HG03159 (cell line): ENCODE measurements at regions not wholly inside any gene's neighbourhood (a gene's known extent, or its start where the extent isn't known, plus 50 kb on each side); places are given as distances from the start of the nearest gene placed in this dataset.

Experiments
- ATAC-seq: cut with Tn5 transposase; IDR thresholded peaks from one replicate; pipeline ENCODE4 v1.9.1; 2021; ENCODE audit warnings: mild to moderate bottlenecking, moderate library complexity; ENCODE audit not compliant: unreplicated experiment

- ATAC-seq = no peak
Measured at GRCh38 chr9:90249094-90249493, 393.5 kb downstream of the DIRAS2 start.

GRCh38 chr9:90251316-90251715 lies 391.3 kb downstream of the DIRAS2 start:
- no peak for ATAC-seq

- ATAC-seq = no peak
Measured at GRCh38 chr9:90256345-90256744, 386.3 kb downstream of the DIRAS2 start.

GRCh38 chr9:90259311-90260246 lies 383.0 kb downstream of the DIRAS2 start:
- ATAC-seq = no peak

- no peak for ATAC-seq
Measured at GRCh38 chr9:90261698-90262097, 380.9 kb downstream of the DIRAS2 start.

- no peak for ATAC-seq
Measured at GRCh38 chr9:90268613-90269012, 374.0 kb downstream of the DIRAS2 start.

GRCh38 chr9:90271707-90272106 lies 370.9 kb downstream of the DIRAS2 start:
- no peak for ATAC-seq

- no peak for ATAC-seq
Measured at GRCh38 chr9:90274725-90275124, 367.9 kb downstream of the DIRAS2 start.

- no peak for ATAC-seq
Measured at GRCh38 chr9:90285946-90286345, 356.7 kb downstream of the DIRAS2 start.

GRCh38 chr9:90287567-90288274 lies 354.9 kb downstream of the DIRAS2 start:
- ATAC-seq = peak; percentile 96

- no peak for ATAC-seq
Measured at GRCh38 chr9:90288275-90288639, 354.4 kb downstream of the DIRAS2 start.

GRCh38 chr9:90290716-90291485 lies 351.7 kb downstream of the DIRAS2 start:
- no peak for ATAC-seq

GRCh38 chr9:90296539-90296938 lies 346.1 kb downstream of the DIRAS2 start:
- ATAC-seq = no peak

GRCh38 chr9:90299968-90300367 lies 342.7 kb downstream of the DIRAS2 start:
- ATAC-seq = no peak

- ATAC-seq = no peak
Measured at GRCh38 chr9:90300611-90301276, 341.9 kb downstream of the DIRAS2 start.

GRCh38 chr9:90301277-90301653 lies 341.4 kb downstream of the DIRAS2 start:
- no peak for ATAC-seq

- no peak for ATAC-seq
Measured at GRCh38 chr9:90303655-90304054, 339.0 kb downstream of the DIRAS2 start.

- no peak for ATAC-seq
Measured at GRCh38 chr9:90306158-90306557, 336.5 kb downstream of the DIRAS2 start.

- ATAC-seq = no peak
Measured at GRCh38 chr9:90307167-90307833, 335.3 kb downstream of the DIRAS2 start.

- ATAC-seq = no peak
Measured at GRCh38 chr9:90307891-90308290, 334.7 kb downstream of the DIRAS2 start.
